Uterus (tissue), 2 donors: ENCODE measurements at regions not wholly inside any gene's neighbourhood (a gene's known extent, or its start where the extent isn't known, plus 50 kb on each side); places are given as distances from the start of the nearest gene placed in this dataset.

Experiments used
- POLR2A ChIP-seq, 2 donors: fragments of 450-650 bp; IDR thresholded peaks; one replicate each; pipeline ENCODE4 v1.6.1; 2016; ENCODE audit warnings: antibody characterized with exemption in 2 of 2, mild to moderate bottlenecking in 1 of 2, moderate library complexity in 1 of 2
- TF ChIP-seq, protein P1 (sequence below), 4 experiments: fragments of 200-600 bp in 2 of 4; fragments of 450-650 bp in 2 of 4; sonication (generic) in 2 of 4; IDR thresholded peaks; one replicate each; pipeline ENCODE4 v1.5.1; 2016 to 2019; ENCODE audit warnings: antibody characterized with exemption in 4 of 4, mild to moderate bottlenecking in 2 of 4, moderate library complexity in 1 of 4

DNA sequence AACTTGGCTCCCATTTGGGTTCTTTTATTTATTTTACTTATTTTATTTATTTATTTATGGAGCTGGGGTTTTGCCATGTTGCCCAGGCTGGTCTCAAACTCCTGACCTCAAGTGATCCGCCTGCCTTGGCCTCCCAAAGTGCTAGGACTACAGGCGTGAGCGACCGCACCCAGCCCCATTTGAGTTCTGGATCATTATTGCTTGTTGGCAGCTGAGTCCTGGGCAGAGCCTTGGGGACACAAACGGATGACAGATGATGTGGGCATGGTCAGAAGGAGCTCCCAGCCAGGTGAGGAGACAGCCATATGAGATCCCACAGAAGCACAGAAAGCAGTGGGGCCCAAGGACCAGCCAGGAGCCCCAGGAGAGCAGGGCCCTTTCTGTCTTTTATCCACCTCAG, 254.0 kb downstream of the MATN1 start:
- TF ChIP-seq, protein P1, sequence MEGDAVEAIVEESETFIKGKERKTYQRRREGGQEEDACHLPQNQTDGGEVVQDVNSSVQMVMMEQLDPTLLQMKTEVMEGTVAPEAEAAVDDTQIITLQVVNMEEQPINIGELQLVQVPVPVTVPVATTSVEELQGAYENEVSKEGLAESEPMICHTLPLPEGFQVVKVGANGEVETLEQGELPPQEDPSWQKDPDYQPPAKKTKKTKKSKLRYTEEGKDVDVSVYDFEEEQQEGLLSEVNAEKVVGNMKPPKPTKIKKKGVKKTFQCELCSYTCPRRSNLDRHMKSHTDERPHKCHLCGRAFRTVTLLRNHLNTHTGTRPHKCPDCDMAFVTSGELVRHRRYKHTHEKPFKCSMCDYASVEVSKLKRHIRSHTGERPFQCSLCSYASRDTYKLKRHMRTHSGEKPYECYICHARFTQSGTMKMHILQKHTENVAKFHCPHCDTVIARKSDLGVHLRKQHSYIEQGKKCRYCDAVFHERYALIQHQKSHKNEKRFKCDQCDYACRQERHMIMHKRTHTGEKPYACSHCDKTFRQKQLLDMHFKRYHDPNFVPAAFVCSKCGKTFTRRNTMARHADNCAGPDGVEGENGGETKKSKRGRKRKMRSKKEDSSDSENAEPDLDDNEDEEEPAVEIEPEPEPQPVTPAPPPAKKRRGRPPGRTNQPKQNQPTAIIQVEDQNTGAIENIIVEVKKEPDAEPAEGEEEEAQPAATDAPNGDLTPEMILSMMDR (IDR thresholded peaks at IDR 0.05), result no peak
- no peak for TF ChIP-seq POLR2A (IDR thresholded peaks at IDR 0.05)
